PC-3 (cell line): ENCODE measurements at regions not wholly inside any gene's neighbourhood (a gene's known extent, or its start where the extent isn't known, plus 50 kb on each side); places are given as distances from the start of the nearest gene placed in this dataset.

Experiments
- CTCF ChIP-seq: fragments of 300-600 bp; sonication (generic); conservative IDR thresholded peaks from 2 replicates; pipeline ENCODE4 v1.5.1; 2017; ENCODE audit warnings: antibody characterized with exemption, low read depth, mild to moderate bottlenecking, low read length
- EZH2 ChIP-seq: fragments of 300-600 bp; sonication (generic); IDR thresholded peaks from one replicate; pipeline ENCODE4 v1.6.1; 2017; ENCODE audit warnings: antibody characterized with exemption, mild to moderate bottlenecking, low read length; ENCODE audit not compliant: unreplicated experiment

- TF ChIP-seq CTCF (no peak), EZH2 (no peak)
Measured at GRCh38 chr12:83365317-83365716, 678.6 kb downstream of the TMTC2 start.
